NB4 (cell line): ENCODE measurements at regions not wholly inside any gene's neighbourhood (a gene's known extent, or its start where the extent isn't known, plus 50 kb on each side); places are given as distances from the start of the nearest gene placed in this dataset.

Source experiments
- MAX ChIP-seq: IDR thresholded peaks from 2 replicates; pipeline ENCODE4 v1.6.1; 2011; ENCODE audit warnings: low read depth, low read length
- MYC ChIP-seq: IDR thresholded peaks from 2 replicates; pipeline ENCODE4 v1.6.1; 2011; ENCODE audit warnings: low read depth, low read length
- POLR2A ChIP-seq: IDR thresholded peaks from 2 replicates; pipeline ENCODE4 v1.6.1; 2011; ENCODE audit warnings: mild to moderate bottlenecking; ENCODE audit not compliant: insufficient read length; ENCODE audit errors: extremely low read depth
- TF ChIP-seq, protein P1 (sequence below): IDR thresholded peaks from one replicate; pipeline ENCODE4 v1.5.1; 2012; ENCODE audit warnings: low read depth, low read length

DNA sequence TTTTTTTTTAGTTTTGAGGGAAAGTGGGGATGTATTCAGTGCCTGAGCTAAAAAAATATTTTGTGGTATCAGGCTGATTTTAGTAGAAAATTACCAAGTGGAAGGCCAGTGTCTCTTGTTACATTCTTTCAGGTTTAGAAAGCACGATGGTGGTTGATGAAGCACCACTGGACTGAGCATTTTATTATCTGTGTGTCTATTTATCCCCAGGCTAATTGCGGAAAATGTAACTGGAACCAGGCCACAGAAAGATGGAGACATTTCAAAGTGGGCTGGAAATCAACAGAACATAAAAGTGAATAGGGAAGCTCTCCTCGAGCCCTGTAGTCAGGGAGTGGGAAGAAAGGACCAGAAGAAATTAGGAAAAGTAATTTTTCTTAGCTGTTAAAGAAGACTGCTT, 261.0 kb downstream of the STK31 start:
- TF ChIP-seq, protein P1, sequence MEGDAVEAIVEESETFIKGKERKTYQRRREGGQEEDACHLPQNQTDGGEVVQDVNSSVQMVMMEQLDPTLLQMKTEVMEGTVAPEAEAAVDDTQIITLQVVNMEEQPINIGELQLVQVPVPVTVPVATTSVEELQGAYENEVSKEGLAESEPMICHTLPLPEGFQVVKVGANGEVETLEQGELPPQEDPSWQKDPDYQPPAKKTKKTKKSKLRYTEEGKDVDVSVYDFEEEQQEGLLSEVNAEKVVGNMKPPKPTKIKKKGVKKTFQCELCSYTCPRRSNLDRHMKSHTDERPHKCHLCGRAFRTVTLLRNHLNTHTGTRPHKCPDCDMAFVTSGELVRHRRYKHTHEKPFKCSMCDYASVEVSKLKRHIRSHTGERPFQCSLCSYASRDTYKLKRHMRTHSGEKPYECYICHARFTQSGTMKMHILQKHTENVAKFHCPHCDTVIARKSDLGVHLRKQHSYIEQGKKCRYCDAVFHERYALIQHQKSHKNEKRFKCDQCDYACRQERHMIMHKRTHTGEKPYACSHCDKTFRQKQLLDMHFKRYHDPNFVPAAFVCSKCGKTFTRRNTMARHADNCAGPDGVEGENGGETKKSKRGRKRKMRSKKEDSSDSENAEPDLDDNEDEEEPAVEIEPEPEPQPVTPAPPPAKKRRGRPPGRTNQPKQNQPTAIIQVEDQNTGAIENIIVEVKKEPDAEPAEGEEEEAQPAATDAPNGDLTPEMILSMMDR, result no peak
- no peak for TF ChIP-seq POLR2A
- TF ChIP-seq MYC, result no peak
- TF ChIP-seq MAX, result no peak
